H1 (cell line): ENCODE measurements at regions not wholly inside any gene's neighbourhood (a gene's known extent, or its start where the extent isn't known, plus 50 kb on each side); places are given as distances from the start of the nearest gene placed in this dataset.

Source experiments
- CTCF ChIA-PET: fragments of 300-600 bp; sonication (Branson Sonifier 250); formaldehyde crosslinking; loops from one replicate; lab custom pipeline; 2021; ENCODE audit not compliant: partially characterized antibody; lab: Charles Lee
- POLR2A ChIA-PET: fragments of 300-600 bp; sonication (Branson Sonifier 250); formaldehyde crosslinking; loops from one replicate; lab custom pipeline; 2021; ENCODE audit warnings: inconsistent platforms; ENCODE audit not compliant: partially characterized antibody; lab: Charles Lee
- DNase-seq, 2 experiments: peaks; one replicate each; pipeline versions ENCODE4 v3.0.0 to v3.0.0-alpha.2; 2010 to 2022; ENCODE audit warnings: low spot score in 2 of 2, low read depth in 1 of 2, mixed read lengths in 1 of 2
- FAIRE-seq: peaks from 2 replicates; lab custom pipeline; 2011; peaks lifted over from hg19 to GRCh38; lab: Jason Lieb, UNC
- H2AFZ ChIP-seq: 2 replicates; pipeline ENCODE4 v1.8.1; 2012; ENCODE audit warnings: low read length, inconsistent platforms
- H2AK5ac ChIP-seq: 2 replicates; pipeline ENCODE4 v1.6.1; 2013; ENCODE audit warnings: low read depth, low read length
- H2BK120ac ChIP-seq: replicated peaks from 2 replicates; pipeline ENCODE3; 2013; ENCODE audit warnings: low read depth, low read length, inconsistent platforms
- H2BK12ac ChIP-seq: 2 replicates; pipeline ENCODE4 v1.6.1; 2013; ENCODE audit warnings: low read depth, low read length
- H2BK15ac ChIP-seq: 2 replicates; pipeline ENCODE4 v1.6.1; 2013; ENCODE audit warnings: low read length
- H2BK20ac ChIP-seq: 2 replicates; pipeline ENCODE4 v1.6.1; 2013; ENCODE audit warnings: low read length
- H2BK5ac ChIP-seq: 2 replicates; pipeline ENCODE4 v1.6.1; 2013; ENCODE audit warnings: low read depth, low read length
- H3K14ac ChIP-seq: 2 replicates; pipeline ENCODE4 v1.6.1; 2013; ENCODE audit warnings: inconsistent platforms; ENCODE audit not compliant: insufficient read length
- H3K18ac ChIP-seq: 2 replicates; pipeline ENCODE4 v1.6.1; 2013; ENCODE audit warnings: low read length; ENCODE audit errors: extremely low read depth
- H3K23ac ChIP-seq: 2 replicates; pipeline ENCODE4 v1.6.1; 2013; ENCODE audit warnings: inconsistent platforms; ENCODE audit not compliant: insufficient read length
- H3K23me2 ChIP-seq: 2 replicates; pipeline ENCODE4 v1.6.1; 2013; ENCODE audit warnings: low read depth, low read length
- H3K27ac ChIP-seq: 2 replicates; pipeline ENCODE4 v1.6.1; 2011; ENCODE audit warnings: low read depth, low read length, inconsistent platforms
- H3K27me3 ChIP-seq, 4 experiments: replicated peaks in 1 of 4; 1 replicate in 1 of 4; 2 replicates in 3 of 4; pipeline versions ENCODE4 v1.6.1 to v1.8.1; 2011 to 2013; ENCODE audit warnings: low read length in 3 of 4, mild to moderate bottlenecking in 3 of 4, inconsistent platforms in 2 of 4, mixed read lengths in 2 of 4, moderate library complexity in 1 of 4; ENCODE audit not compliant: control insufficient read depth in 3 of 4, insufficient read depth in 3 of 4; ENCODE audit errors: extremely low read depth in 1 of 4
- H3K36me3 ChIP-seq, 4 experiments: 2 replicates each; pipeline versions ENCODE4 v1.6.1 to v1.8.1; 2011 to 2013; ENCODE audit warnings: mild to moderate bottlenecking in 4 of 4, low read length in 3 of 4, moderate library complexity in 2 of 4, control low read depth in 1 of 4, inconsistent platforms in 1 of 4; ENCODE audit not compliant: insufficient read depth in 4 of 4, control insufficient read depth in 2 of 4
- H3K4ac ChIP-seq: replicated peaks from 2 replicates; pipeline ENCODE3; 2013; ENCODE audit warnings: low read length, low read depth, mixed read lengths, inconsistent platforms; ENCODE audit not compliant: insufficient read length
- H3K4me1 ChIP-seq, 4 experiments: replicated peaks in 1 of 4; 1 replicate in 1 of 4; 2 replicates in 3 of 4; pipeline versions ENCODE4 v1.6.1 to v1.8.1; 2011 to 2013; ENCODE audit warnings: low read length in 3 of 4, inconsistent platforms in 2 of 4, mixed read lengths in 1 of 4; ENCODE audit not compliant: insufficient read depth in 4 of 4, control insufficient read depth in 3 of 4
- H3K4me2 ChIP-seq, 2 experiments: 2 replicates each; pipeline versions ENCODE4 v1.6.1 to v1.8.1; 2011 to 2013; ENCODE audit warnings: low read depth in 2 of 2, low read length in 2 of 2, control low read depth in 1 of 2, inconsistent platforms in 1 of 2, mild to moderate bottlenecking in 1 of 2; ENCODE audit not compliant: insufficient read depth in 1 of 2
- H3K4me3 ChIP-seq, 4 experiments: fragments of 200-600, 300-600 bp in 1 of 4; sonication (generic), shearing (Covaris generic), sonication (Bioruptor Twin) in 1 of 4; 2 replicates each; pipeline versions ENCODE4 v1.5.1 to v1.8.1; 2011 to 2016; ENCODE audit warnings: low read length in 4 of 4, low read depth in 3 of 4, control low read depth in 2 of 4, inconsistent platforms in 2 of 4, mild to moderate bottlenecking in 2 of 4, mixed read lengths in 1 of 4, moderate library complexity in 1 of 4; ENCODE audit not compliant: insufficient read depth in 2 of 4; ENCODE audit errors: extremely low read depth in 1 of 4
- H3K56ac ChIP-seq: replicated peaks from 2 replicates; pipeline ENCODE3; 2013; ENCODE audit warnings: low read depth, mild to moderate bottlenecking, mixed read lengths, low read length, inconsistent platforms; ENCODE audit not compliant: insufficient read length
- H3K79me1 ChIP-seq: 2 replicates; pipeline ENCODE4 v1.6.1; 2013; ENCODE audit warnings: low read depth, low read length, control low read depth
- H3K79me2 ChIP-seq, 2 experiments: 2 replicates each; pipeline versions ENCODE4 v1.6.1 to v1.8.1; 2012 to 2013; ENCODE audit warnings: low read length in 2 of 2, mild to moderate bottlenecking in 2 of 2, inconsistent platforms in 1 of 2; ENCODE audit not compliant: insufficient read depth in 2 of 2, control insufficient read depth in 1 of 2
- H3K9ac ChIP-seq, 4 experiments: replicated peaks in 1 of 4; 1 replicate in 1 of 4; 2 replicates in 3 of 4; pipeline versions ENCODE4 v1.6.1 to v1.8.1; 2011 to 2013; ENCODE audit warnings: low read depth in 3 of 4, low read length in 3 of 4, control low read depth in 2 of 4, mild to moderate bottlenecking in 2 of 4, moderate library complexity in 2 of 4, inconsistent platforms in 1 of 4; ENCODE audit errors: extremely low read depth in 1 of 4
- H3K9me3 ChIP-seq, 2 experiments: 2 replicates each; pipeline versions ENCODE4 v1.6.1 to v1.8.1; 2012 to 2013; ENCODE audit warnings: mild to moderate bottlenecking in 2 of 2, moderate library complexity in 2 of 2, control low read depth in 1 of 2, inconsistent platforms in 1 of 2, low read depth in 1 of 2, low read length in 1 of 2, mixed read lengths in 1 of 2; ENCODE audit not compliant: insufficient read depth in 2 of 2
- H4K20me1 ChIP-seq, 2 experiments: replicated peaks in 1 of 2; 2 replicates each; pipeline versions ENCODE3 to v1.8.1; 2011 to 2013; ENCODE audit warnings: inconsistent platforms in 2 of 2, low read length in 2 of 2, mild to moderate bottlenecking in 1 of 2; ENCODE audit not compliant: insufficient read depth in 2 of 2, control insufficient read depth in 1 of 2
- H4K5ac ChIP-seq: 2 replicates; pipeline ENCODE4 v1.6.1; 2013; ENCODE audit warnings: low read length, low read depth, mixed read lengths, inconsistent platforms; ENCODE audit not compliant: insufficient read length
- H4K8ac ChIP-seq: 2 replicates; pipeline ENCODE4 v1.8.0; 2013; ENCODE audit warnings: mild to moderate bottlenecking, moderate library complexity, low read length, inconsistent platforms; ENCODE audit not compliant: insufficient read depth; ENCODE audit errors: extremely low read depth
- H4K91ac ChIP-seq: replicated peaks from 2 replicates; pipeline ENCODE3; 2013; ENCODE audit warnings: low read length, mixed read lengths, inconsistent platforms; ENCODE audit not compliant: insufficient read length
- BCL11A ChIP-seq, 2 experiments: IDR thresholded peaks; one replicate each; pipeline ENCODE4 v1.6.1; 2011; ENCODE audit warnings: low read depth in 2 of 2, low read length in 2 of 2, mild to moderate bottlenecking in 2 of 2
- CEBPB ChIP-seq: IDR thresholded peaks from 2 replicates; pipeline ENCODE4 v1.6.1; 2012; ENCODE audit warnings: low read depth, low read length
- CTBP2 ChIP-seq: IDR thresholded peaks from 2 replicates; pipeline ENCODE4 v1.7.0; 2011; ENCODE audit warnings: borderline replicate concordance, mild to moderate bottlenecking, moderate library complexity, mixed read lengths, low read length; ENCODE audit not compliant: insufficient read depth, insufficient read length
- EP300 ChIP-seq, 2 experiments: IDR thresholded peaks; 1 replicate in 1 of 2; 2 replicates in 1 of 2; pipeline ENCODE4 v1.6.1; 2011 to 2012; ENCODE audit warnings: low read depth in 2 of 2, low read length in 2 of 2, mild to moderate bottlenecking in 2 of 2, borderline replicate concordance in 1 of 2, inconsistent platforms in 1 of 2, moderate library complexity in 1 of 2
- HDAC6 ChIP-seq: IDR thresholded peaks from one replicate; pipeline ENCODE4 v1.7.1; 2012; ENCODE audit warnings: low read depth, mild to moderate bottlenecking, inconsistent platforms, low read length, moderate library complexity
- KDM4A ChIP-seq: IDR thresholded peaks from one replicate; pipeline ENCODE4 v1.7.1; 2012; ENCODE audit warnings: low read depth, mild to moderate bottlenecking, moderate library complexity, low read length, inconsistent platforms; ENCODE audit not compliant: severe bottlenecking
- PHF8 ChIP-seq: fragments of 200-600 bp; sonication (generic); conservative IDR thresholded peaks from 2 replicates; pipeline ENCODE4 v1.7.1; 2012; ENCODE audit warnings: low read depth, mild to moderate bottlenecking, inconsistent platforms, low read length, moderate library complexity
- POU5F1 ChIP-seq: IDR thresholded peaks from 2 replicates; pipeline ENCODE4 v1.6.1; 2011; ENCODE audit warnings: low read depth, mild to moderate bottlenecking, low read length, moderate library complexity
- RXRA ChIP-seq: IDR thresholded peaks from 2 replicates; pipeline ENCODE4 v1.6.1; 2011; ENCODE audit warnings: low read depth, mild to moderate bottlenecking, low read length, moderate library complexity; ENCODE audit not compliant: insufficient read depth
- SIRT6 ChIP-seq: IDR thresholded peaks from one replicate; pipeline ENCODE4 v1.7.1; 2012; ENCODE audit warnings: low read length, inconsistent platforms
- SUZ12 ChIP-seq: fragments of 200-600 bp; sonication (generic); IDR thresholded peaks from 2 replicates; pipeline ENCODE4 v1.6.1; 2012; ENCODE audit warnings: mild to moderate bottlenecking, inconsistent platforms, low read length, moderate library complexity, mixed read lengths
- WGBS, 2 experiments: shearing (Covaris generic) in 1 of 2; methylation state at CpG; one replicate each; pipeline versions ENCODE4 v1.1.6 to v1.1.7; 2013 to 2015; ENCODE audit warnings: low lambda C conversion rate in 2 of 2, mixed read lengths in 2 of 2, inconsistent platforms in 1 of 2, low coverage in 1 of 2, missing lambda C conversion rate in 1 of 2; ENCODE audit not compliant: insufficient replicate concordance in 2 of 2, insufficient coverage in 1 of 2, insufficient read length in 1 of 2; ENCODE audit errors: extremely low coverage in 1 of 2, missing lambda C conversion rate in 1 of 2; 5-methylcytosine and 5-hydroxymethylcytosine counted together

GRCh38 chr21:19392390-19392789, 988.8 kb upstream of the TMPRSS15 start:
- H3K27ac ChIP-seq, result no peak overlapping the region
- H4K20me1 ChIP-seq, result no peaks in the 10 kb centered on the region
- no peak overlapping the region for H2AK5ac ChIP-seq
- DNase-seq, result no peak
- no peak overlapping the region for H3K56ac ChIP-seq
- no peak overlapping the region for H3K9ac ChIP-seq
- H3K14ac ChIP-seq, result no peak overlapping the region
- H2BK120ac ChIP-seq, result no peak overlapping the region
- no peaks in the 10 kb centered on the region for H3K4me1 ChIP-seq
- no peak overlapping the region for H2BK5ac ChIP-seq
- no peak overlapping the region for H2BK12ac ChIP-seq
- H3K18ac ChIP-seq, result no peak overlapping the region
- H3K4me3 ChIP-seq, result no peak overlapping the region
- no peaks in the 10 kb centered on the region for H3K79me1 ChIP-seq
- FAIRE-seq, result no peak
- no peaks in the 10 kb centered on the region for H3K79me2 ChIP-seq
- no peak overlapping the region for H3K4me2 ChIP-seq
- POLR2A ChIA-PET, result no interaction called here
- no peak overlapping the region for H4K5ac ChIP-seq
- CTCF ChIA-PET, result no interaction called here
- H4K91ac ChIP-seq, result no peak overlapping the region
- H4K8ac ChIP-seq, result no peak overlapping the region
- H3K36me3 ChIP-seq, result no peaks in the 10 kb centered on the region
- H3K9me3 ChIP-seq, result no peaks in the 10 kb centered on the region
- H3K4ac ChIP-seq, result no peak overlapping the region
- H2BK20ac ChIP-seq, result no peak overlapping the region
- no peak overlapping the region for H3K23ac ChIP-seq
- TF ChIP-seq CTBP2 (no peak), KDM4A (no peak), EP300 (IDR thresholded peaks at IDR 0.05; ENCODE audit: borderline replicate concordance in 1 of 2, low read depth in 2 of 2, low read length in 2 of 2) (no peak), PHF8 (no peak), SUZ12 (no peak), SIRT6 (no peak), POU5F1 (no peak), BCL11A (IDR thresholded peaks at IDR 0.05; ENCODE audit: low read depth in 2 of 2, low read length in 2 of 2) (no peak), HDAC6 (no peak), CEBPB (no peak), RXRA (no peak)
- no peak overlapping the region for H2AFZ ChIP-seq
- no peak overlapping the region for H2BK15ac ChIP-seq
- no peaks in the 10 kb centered on the region for H3K27me3 ChIP-seq
- WGBS, 2 experiments, result 68% methylated on average over 4 of the region's 4 CpGs; no CpG with 5 or more reads in 1 of the 2 experiments
- no peaks in the 10 kb centered on the region for H3K23me2 ChIP-seq
